ENCODE measurements at regions not wholly inside any gene's neighbourhood (a gene's known extent, or its start where the extent isn't known, plus 50 kb on each side); places are given as distances from the start of the nearest gene placed in this dataset.

GRCh38 chr16:56022818-56023217 is 147.6 kb upstream of the CES5A start:
- Mint-ChIP-seq H3K36me3 (no peaks in the 10 kb centered on the region), H3K27me3 (ENCODE audit: low read depth) (peaks cover 42% of the 10 kb centered on the region), H3K4me1 (no peaks in the 10 kb centered on the region), H3K4me3 (no peak overlapping the region), H3K27ac (no peak overlapping the region), H3K9me3 (no peaks in the 10 kb centered on the region)
- no peak for TF ChIP-seq CTCF (IDR thresholded peaks at IDR 0.05; ENCODE audit: unreplicated experiment)
- DNase-seq (ENCODE audit: low spot score in 2 of 2, unreplicated experiment in 2 of 2) = no peak

GRCh38 chr16:56019274-56019673 is 144.1 kb upstream of the CES5A start:
- DNase-seq (ENCODE audit: low spot score in 2 of 2, unreplicated experiment in 2 of 2) = no peak
- H3K4me1 Mint-ChIP-seq = no peaks in the 10 kb centered on the region
- peaks cover 62% of the 10 kb centered on the region for H3K27me3 Mint-ChIP-seq (ENCODE audit: low read depth)
- H3K4me3 Mint-ChIP-seq = no peak overlapping the region
- TF ChIP-seq CTCF (IDR thresholded peaks at IDR 0.05; ENCODE audit: unreplicated experiment) = no peak
- H3K27ac Mint-ChIP-seq = no peak overlapping the region
- H3K36me3 Mint-ChIP-seq = no peaks in the 10 kb centered on the region
- H3K9me3 Mint-ChIP-seq = no peaks in the 10 kb centered on the region

- DNase-seq (ENCODE audit: low spot score in 2 of 2, unreplicated experiment in 2 of 2) = peak; percentile 68 to 83
Observed at GRCh38 chr16:56013962-56014552, 138.9 kb upstream of the CES5A start.

GRCh38 chr16:56012482-56012811 is 137.3 kb upstream of the CES5A start:
- no peak for DNase-seq (ENCODE audit: low spot score in 2 of 2, unreplicated experiment in 2 of 2)
- no peaks in the 10 kb centered on the region for H3K4me1 Mint-ChIP-seq
- H3K36me3 Mint-ChIP-seq = no peaks in the 10 kb centered on the region
- TF ChIP-seq CTCF (IDR thresholded peaks at IDR 0.05; ENCODE audit: unreplicated experiment) = no peak
- peaks cover 71% of the 10 kb centered on the region for H3K27me3 Mint-ChIP-seq (ENCODE audit: low read depth)
- H3K27ac Mint-ChIP-seq = no peak overlapping the region
- H3K9me3 Mint-ChIP-seq = no peaks in the 10 kb centered on the region
- no peak overlapping the region for H3K4me3 Mint-ChIP-seq

More at GRCh38 chr16:56013962-56014552, 138.9 kb upstream of the CES5A start:
- Mint-ChIP-seq H3K36me3 (no peaks in the 10 kb centered on the region), H3K27me3 (ENCODE audit: low read depth) (peaks cover 74% of the 10 kb centered on the region), H3K9me3 (no peaks in the 10 kb centered on the region), H3K4me3 (no peak overlapping the region), H3K4me1 (no peaks in the 10 kb centered on the region), H3K27ac (no peak overlapping the region)
- no peak for TF ChIP-seq CTCF (IDR thresholded peaks at IDR 0.05; ENCODE audit: unreplicated experiment)

- H3K27ac Mint-ChIP-seq = no peak overlapping the region
- no peaks in the 10 kb centered on the region for H3K36me3 Mint-ChIP-seq
- no peak for TF ChIP-seq CTCF (IDR thresholded peaks at IDR 0.05; ENCODE audit: unreplicated experiment)
- no peak overlapping the region for H3K4me3 Mint-ChIP-seq
- H3K9me3 Mint-ChIP-seq = no peaks in the 10 kb centered on the region
- peaks cover 67% of the 10 kb centered on the region for H3K27me3 Mint-ChIP-seq (ENCODE audit: low read depth)
- DNase-seq (ENCODE audit: low spot score in 2 of 2, unreplicated experiment in 2 of 2) = no peak
- no peaks in the 10 kb centered on the region for H3K4me1 Mint-ChIP-seq
Observed at GRCh38 chr16:56011808-56012481, 136.8 kb upstream of the CES5A start.
